ENCODE measurements at regions not wholly inside any gene's neighbourhood (a gene's known extent, or its start where the extent isn't known, plus 50 kb on each side); places are given as distances from the start of the nearest gene placed in this dataset.

DNA sequence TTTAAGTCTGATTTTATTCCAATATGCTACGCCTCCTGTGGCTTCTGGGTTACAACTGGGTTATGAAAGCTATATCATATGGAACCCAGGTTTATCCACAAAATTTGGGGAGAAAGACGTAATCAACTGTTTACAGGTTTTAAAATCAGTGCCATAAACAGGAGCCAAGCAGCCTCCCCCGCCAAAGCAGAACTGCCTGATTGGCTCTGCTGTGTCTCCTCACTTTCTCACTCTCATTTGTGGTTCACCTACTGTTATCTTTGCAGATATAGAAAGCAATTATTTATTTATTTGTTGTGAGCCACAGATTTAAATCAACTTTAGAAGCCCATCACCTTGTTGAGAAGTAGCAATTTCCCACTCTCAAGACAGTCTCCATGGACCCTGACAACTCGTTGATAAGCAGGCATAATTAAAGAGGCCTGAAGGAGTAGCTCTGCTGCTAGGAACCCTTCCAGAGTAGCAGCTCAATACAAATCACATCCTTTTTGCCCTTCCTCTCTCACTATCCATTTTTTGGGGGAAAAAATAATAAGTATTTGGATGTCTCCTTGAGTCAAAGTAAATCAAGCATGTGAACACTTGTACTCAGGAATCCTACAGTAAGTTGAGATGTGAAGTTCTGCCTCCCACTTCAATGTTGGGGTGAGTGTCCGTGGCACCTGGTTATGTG, 191.0 kb upstream of the CCDC150 start:
- BruUV-seq (replicated peaks): no TSS peak
- Histone ChIP-seq H3K27me3 (ENCODE audit: control insufficient read depth in 2 of 2, insufficient read depth in 2 of 2, low read length in 2 of 2) (no peaks in the 10 kb centered on the region), H3K9me3 (replicated peaks; ENCODE audit: control insufficient read depth, insufficient read depth, low read length) (no peaks in the 10 kb centered on the region), H3K4me1 (ENCODE audit: control insufficient read depth, extremely low read depth, insufficient read depth, low read length) (peaks cover 4% of the 10 kb centered on the region), H3K27ac (ENCODE audit: insufficient read depth, low read depth, low read length) (no peak overlapping the region), H4K20me1 (replicated peaks; ENCODE audit: control insufficient read depth, extremely low read depth, insufficient read depth, low read length) (no peaks in the 10 kb centered on the region), H3K9me1 (replicated peaks; ENCODE audit: control insufficient read depth, extremely low read depth, insufficient read depth, low read length) (no peaks in the 10 kb centered on the region), H2AFZ (ENCODE audit: low read depth, low read length) (no peak overlapping the region), H3K79me2 (ENCODE audit: control insufficient read depth, insufficient read depth, low read length) (no peaks in the 10 kb centered on the region), H3K4me2 (ENCODE audit: insufficient read depth, low read length) (no peak overlapping the region), H3K36me3 (ENCODE audit: control insufficient read depth in 2 of 2, extremely low read depth in 1 of 2, insufficient read depth in 2 of 2, low read length in 2 of 2) (no peaks in the 10 kb centered on the region), H3K4me3 (replicated peaks in 1 of 3; ENCODE audit: insufficient read depth in 1 of 3, low read depth in 1 of 3, low read length in 3 of 3) (no peak overlapping the region), H3K9ac (replicated peaks; ENCODE audit: extremely low read depth, insufficient read depth, low read length) (no peak overlapping the region)
- DNase-seq (ENCODE audit: low read depth, low spot score) (no peak), FAIRE-seq (no peak)
- dilution Hi-C loops (cut with MboI; ENCODE audit: extremely low pct_ligation_motif_present, low sequenced_read_pairs) (no loop called here), intact Hi-C loops (cut with micrococcal nuclease) (no loop called here)
- ChIA-PET CTCF (interaction anchor here (1.2 to 1.8 kb wide), 4 partner anchors 20 to 151 kb away, joined by 3 to 5 read pairs (median 4); no protein-coding TSS in a partner anchor), POLR2A (no interaction called here)
- TF ChIP-seq MYC (IDR thresholded peaks at IDR 0.05; ENCODE audit: low read depth, low read length): no peak

DNA sequence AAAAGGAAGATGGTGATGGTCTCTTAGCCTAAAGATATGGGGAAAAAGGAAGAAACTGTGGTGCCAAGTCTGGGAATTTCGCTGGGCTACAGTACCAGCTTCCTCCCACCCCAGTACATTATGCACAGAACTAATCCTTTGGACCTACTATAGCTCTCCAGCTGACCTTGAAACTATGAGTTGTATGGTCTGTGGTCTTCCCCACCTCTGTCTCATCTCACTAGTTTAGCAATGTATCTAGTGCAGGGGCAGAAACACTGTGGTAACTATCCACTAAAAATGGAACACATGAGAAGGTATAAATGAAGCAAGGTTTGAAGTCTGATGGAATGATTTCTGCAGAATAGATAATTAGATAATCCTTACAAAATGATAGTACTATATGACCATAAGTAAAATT, 190.4 kb upstream of the CCDC150 start:
- intact Hi-C loops (cut with micrococcal nuclease): no loop called here
- Histone ChIP-seq H3K4me1 (ENCODE audit: control insufficient read depth, extremely low read depth, insufficient read depth, low read length) (peaks cover 4% of the 10 kb centered on the region), H3K4me2 (ENCODE audit: insufficient read depth, low read length) (no peak overlapping the region), H2AFZ (ENCODE audit: low read depth, low read length) (no peak overlapping the region), H3K4me3 (replicated peaks in 1 of 3; ENCODE audit: insufficient read depth in 1 of 3, low read depth in 1 of 3, low read length in 3 of 3) (no peak overlapping the region), H3K9me1 (replicated peaks; ENCODE audit: control insufficient read depth, extremely low read depth, insufficient read depth, low read length) (no peaks in the 10 kb centered on the region), H3K79me2 (ENCODE audit: control insufficient read depth, insufficient read depth, low read length) (no peaks in the 10 kb centered on the region), H3K27ac (ENCODE audit: insufficient read depth, low read depth, low read length) (no peak overlapping the region), H3K9ac (replicated peaks; ENCODE audit: extremely low read depth, insufficient read depth, low read length) (no peak overlapping the region), H4K20me1 (replicated peaks; ENCODE audit: control insufficient read depth, extremely low read depth, insufficient read depth, low read length) (no peaks in the 10 kb centered on the region), H3K9me3 (replicated peaks; ENCODE audit: control insufficient read depth, insufficient read depth, low read length) (no peaks in the 10 kb centered on the region), H3K27me3 (ENCODE audit: control insufficient read depth in 2 of 2, insufficient read depth in 2 of 2, low read length in 2 of 2) (no peaks in the 10 kb centered on the region), H3K36me3 (ENCODE audit: control insufficient read depth in 2 of 2, extremely low read depth in 1 of 2, insufficient read depth in 2 of 2, low read length in 2 of 2) (no peaks in the 10 kb centered on the region)
- no TSS peak for BruUV-seq (replicated peaks)
- ChIA-PET CTCF (interaction anchor here (1.3 to 1.8 kb wide), 3 partner anchors 49 to 151 kb away, joined by 4 to 5 read pairs (median 4); no protein-coding TSS in a partner anchor), POLR2A (no interaction called here)
- no peak for TF ChIP-seq EZH2 (IDR thresholded peaks at IDR 0.05; ENCODE audit: borderline replicate concordance, low read depth, low read length, severe bottlenecking)
- no peak for DNase-seq (ENCODE audit: low read depth, low spot score)
- FAIRE-seq: no peak
- dilution Hi-C loops (cut with MboI; ENCODE audit: extremely low pct_ligation_motif_present, low sequenced_read_pairs): no loop called here

Data from endothelial cell of umbilical vein (primary cell).